HEK293 (cell line): ENCODE measurements at regions not wholly inside any gene's neighbourhood (a gene's known extent, or its start where the extent isn't known, plus 50 kb on each side); places are given as distances from the start of the nearest gene placed in this dataset.

Source experiments
- ZNF121 ChIP-seq: fragments of 450-650 bp; formaldehyde crosslinking; IDR thresholded peaks from 2 replicates; pipeline ENCODE4 v1.5.1; 2016; ENCODE audit warnings: missing biosample characterization, missing genetic modification characterization
- TF ChIP-seq, protein P1 (sequence below): fragments of 450-650 bp; formaldehyde crosslinking; IDR thresholded peaks from 2 replicates; pipeline ENCODE4 v1.5.1; 2016; ENCODE audit warnings: missing biosample characterization, missing genetic modification characterization
- TF ChIP-seq, protein P2 (sequence below): fragments of 450-650 bp; formaldehyde crosslinking; IDR thresholded peaks from 2 replicates; pipeline ENCODE4 v1.5.1; 2016; ENCODE audit warnings: missing biosample characterization, missing genetic modification characterization

DNA sequence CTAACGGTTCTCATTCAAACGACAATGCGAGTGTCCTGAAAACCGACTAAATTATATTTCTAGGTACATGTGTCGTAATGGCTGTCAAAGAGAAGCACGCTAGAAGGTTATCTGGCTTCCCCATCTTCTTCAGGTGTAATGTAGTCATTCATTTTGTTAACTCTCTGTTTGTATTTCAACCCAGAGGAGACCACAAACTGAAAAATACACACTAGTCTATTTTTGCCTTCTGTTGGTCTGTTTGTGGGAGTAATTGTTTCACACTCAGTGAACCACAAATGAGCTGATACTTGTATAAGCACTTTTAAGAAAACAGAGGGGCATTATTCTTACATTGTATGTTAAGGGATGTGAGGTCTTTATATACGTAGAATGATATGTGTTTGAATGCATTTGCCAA is 305.9 kb downstream of the GATA3 start:
- TF ChIP-seq, protein P1, sequence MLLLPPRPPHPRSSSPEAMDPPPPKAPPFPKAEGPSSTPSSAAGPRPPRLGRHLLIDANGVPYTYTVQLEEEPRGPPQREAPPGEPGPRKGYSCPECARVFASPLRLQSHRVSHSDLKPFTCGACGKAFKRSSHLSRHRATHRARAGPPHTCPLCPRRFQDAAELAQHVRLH (tag by site-specific recombination) = no peak
- TF ChIP-seq ZNF121 (tag by site-specific recombination) = no peak
- TF ChIP-seq, protein P2, sequence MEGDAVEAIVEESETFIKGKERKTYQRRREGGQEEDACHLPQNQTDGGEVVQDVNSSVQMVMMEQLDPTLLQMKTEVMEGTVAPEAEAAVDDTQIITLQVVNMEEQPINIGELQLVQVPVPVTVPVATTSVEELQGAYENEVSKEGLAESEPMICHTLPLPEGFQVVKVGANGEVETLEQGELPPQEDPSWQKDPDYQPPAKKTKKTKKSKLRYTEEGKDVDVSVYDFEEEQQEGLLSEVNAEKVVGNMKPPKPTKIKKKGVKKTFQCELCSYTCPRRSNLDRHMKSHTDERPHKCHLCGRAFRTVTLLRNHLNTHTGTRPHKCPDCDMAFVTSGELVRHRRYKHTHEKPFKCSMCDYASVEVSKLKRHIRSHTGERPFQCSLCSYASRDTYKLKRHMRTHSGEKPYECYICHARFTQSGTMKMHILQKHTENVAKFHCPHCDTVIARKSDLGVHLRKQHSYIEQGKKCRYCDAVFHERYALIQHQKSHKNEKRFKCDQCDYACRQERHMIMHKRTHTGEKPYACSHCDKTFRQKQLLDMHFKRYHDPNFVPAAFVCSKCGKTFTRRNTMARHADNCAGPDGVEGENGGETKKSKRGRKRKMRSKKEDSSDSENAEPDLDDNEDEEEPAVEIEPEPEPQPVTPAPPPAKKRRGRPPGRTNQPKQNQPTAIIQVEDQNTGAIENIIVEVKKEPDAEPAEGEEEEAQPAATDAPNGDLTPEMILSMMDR = no peak
